ENCODE measurements at regions not wholly inside any gene's neighbourhood (a gene's known extent, or its start where the extent isn't known, plus 50 kb on each side); places are given as distances from the start of the nearest gene placed in this dataset.
A peak's percentile ranks its signal among the peaks of the same experiment; 100 is the strongest.
"Not testable (repeated sequence)": the region's sequence is repeated elsewhere in the genome, so short reads cannot be mapped to it uniquely, and the experiment has no call there.

DNA sequence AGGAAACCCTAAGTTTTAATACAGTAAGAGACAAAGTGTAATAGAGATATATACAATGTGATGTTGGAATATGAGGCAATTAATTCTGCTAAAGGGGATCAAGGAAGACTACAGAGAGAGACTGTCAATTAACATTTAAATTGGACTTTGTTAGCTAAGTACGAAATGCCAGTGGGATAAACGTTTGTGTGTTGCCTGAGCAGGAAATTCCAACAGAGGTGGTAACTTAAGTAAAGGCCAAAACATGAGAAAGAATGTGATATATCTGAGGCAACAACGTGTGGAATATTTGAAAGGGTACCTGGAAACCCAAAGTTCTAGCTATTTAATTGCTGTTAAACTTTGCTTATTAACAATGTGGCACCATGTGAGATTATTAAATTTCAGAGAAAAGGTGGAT is 1666.9 kb upstream of the WWC1 start:
- no peak for DNase-seq (ENCODE audit: low spot score)

DNA sequence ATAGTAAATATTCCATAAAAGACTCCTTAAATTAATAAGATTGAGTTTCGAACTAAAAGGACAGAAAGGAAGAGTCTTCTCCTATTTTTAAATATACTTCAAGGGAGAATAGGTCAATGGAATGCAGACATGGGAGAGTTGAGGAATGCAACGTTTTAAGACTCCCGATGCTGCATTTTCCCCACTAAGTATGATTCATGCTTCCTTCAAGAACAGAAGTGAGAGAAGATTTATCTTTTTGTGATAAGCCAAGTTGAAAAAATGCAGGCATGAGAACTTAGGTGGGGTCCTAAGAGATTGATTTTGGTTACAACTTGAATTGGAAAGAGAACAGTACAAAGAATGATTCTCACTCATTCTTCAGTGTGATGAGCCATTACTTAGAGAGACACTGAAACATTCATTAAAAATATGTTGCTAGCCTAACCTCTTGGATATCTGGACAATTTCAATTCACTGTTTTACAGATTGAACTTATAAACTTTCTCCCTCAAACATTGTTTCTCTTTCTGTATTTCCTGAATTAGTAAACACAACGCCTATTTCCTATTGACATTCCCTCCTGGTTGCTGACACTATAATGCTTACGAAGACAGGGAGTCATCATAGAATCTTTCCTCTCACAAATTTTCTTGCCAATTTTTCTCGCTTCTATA is 1666.1 kb upstream of the WWC1 start:
- no peak for DNase-seq (ENCODE audit: low spot score)

- no peak for DNase-seq (ENCODE audit: low spot score)
Measured at GRCh38 chr5:166637295-166637694, 1654.2 kb upstream of the WWC1 start.

- DNase-seq (ENCODE audit: low spot score): no peak
Measured at GRCh38 chr5:166639151-166639550, 1652.3 kb upstream of the WWC1 start.

DNA sequence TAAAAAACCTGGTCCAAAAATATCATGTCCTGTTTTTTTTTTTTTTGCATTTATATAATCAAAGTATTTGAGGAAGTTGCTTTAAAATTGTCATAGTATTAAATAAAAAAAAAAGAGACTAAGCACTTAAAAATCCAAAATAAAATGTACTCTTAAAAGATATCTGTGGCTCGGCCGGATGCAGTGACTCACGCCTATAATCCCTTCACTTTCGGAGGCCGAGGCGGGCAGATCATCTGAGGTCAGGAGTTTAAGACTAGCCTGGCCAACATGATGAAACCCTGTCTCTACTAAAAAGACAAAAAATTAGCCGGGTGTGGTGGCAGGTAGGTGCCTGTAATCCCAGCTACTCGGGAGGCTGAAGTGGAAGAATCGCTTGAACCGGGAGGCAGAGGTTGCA is 1651.3 kb upstream of the WWC1 start:
- DNase-seq (ENCODE audit: low spot score): not testable (repeated sequence)

DNA sequence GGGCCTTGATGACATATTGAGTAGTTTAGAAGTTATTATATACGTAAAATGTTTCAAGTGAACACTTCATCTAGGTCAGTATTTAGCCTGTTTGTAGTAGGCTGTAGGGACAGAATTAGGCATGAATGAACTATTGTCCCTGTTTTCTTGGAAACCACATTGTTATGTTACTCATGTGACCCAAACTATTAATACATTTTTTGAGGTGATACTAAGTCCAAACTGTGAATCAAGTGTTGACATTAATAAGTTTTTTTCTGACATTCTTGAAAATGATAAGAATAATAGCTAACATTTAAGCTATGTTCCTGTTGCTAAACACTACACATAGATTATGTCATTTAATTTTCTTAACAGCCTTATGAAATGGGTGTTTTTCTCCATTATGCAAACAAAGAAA is 1642.7 kb upstream of the WWC1 start:
- DNase-seq (ENCODE audit: low spot score): no peak

DNA sequence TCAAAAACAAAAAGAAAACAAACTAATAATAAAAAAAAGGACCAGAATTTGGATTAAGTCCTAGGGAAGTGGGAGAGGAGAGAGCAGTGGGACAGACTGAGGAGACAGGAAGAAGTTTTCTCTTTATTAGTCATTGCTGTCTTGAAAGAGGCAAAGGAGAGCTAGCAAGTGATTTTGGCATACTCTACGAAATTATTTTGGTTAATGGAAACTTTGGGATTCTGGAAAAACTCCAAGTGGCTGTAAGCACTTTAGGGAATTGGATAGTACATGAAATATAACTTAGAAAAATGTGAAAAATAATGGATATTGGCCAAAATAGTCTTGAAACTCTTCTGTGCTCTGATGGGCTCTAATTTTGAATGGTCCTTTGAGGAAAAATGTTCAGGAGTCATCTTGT is 1641.8 kb upstream of the WWC1 start:
- DNase-seq (ENCODE audit: low spot score): no peak

DNA sequence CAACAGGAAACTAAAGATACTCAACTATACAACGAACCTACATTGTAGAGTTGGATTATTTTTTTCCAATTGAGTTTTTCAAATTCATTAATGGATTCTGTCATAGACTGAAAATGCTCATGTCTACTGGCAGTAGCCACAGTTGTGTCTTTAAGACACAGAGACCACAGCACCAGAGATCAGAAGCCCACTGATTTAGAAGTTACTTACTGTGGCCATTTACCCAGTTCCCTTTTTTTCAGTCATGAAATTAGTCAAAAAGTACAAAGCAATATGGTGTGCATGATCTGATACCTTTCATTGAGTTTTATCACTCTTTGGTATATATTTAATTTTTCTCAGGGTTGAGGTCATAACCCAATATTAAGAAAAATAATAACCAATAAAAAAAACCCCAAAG is 1640.2 kb upstream of the WWC1 start:
- DNase-seq (ENCODE audit: low spot score): no peak

DNA sequence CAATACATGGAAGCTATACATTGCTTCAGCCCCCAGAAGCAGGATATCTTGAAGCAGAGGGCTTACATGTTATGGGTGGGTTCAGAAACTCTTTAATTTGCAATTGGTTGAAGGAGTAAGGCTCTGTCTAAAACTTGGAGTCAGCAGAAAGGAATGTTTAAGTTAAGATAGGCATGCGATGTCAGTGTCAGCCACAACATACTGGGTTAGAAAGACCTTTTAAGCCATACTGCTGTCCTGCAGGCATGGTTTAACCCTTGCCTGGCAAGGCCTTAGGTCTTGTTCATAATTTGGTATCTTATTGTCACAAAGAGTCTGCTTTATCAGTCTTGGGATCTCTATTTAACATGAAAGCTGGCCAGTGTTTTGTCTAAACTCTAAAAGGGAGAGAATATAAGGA is 1619.6 kb upstream of the WWC1 start:
- no peak for DNase-seq (ENCODE audit: low spot score)

- no peak for DNase-seq (ENCODE audit: low spot score)
Measured at GRCh38 chr5:166672431-166672830, 1619.0 kb upstream of the WWC1 start.

DNA sequence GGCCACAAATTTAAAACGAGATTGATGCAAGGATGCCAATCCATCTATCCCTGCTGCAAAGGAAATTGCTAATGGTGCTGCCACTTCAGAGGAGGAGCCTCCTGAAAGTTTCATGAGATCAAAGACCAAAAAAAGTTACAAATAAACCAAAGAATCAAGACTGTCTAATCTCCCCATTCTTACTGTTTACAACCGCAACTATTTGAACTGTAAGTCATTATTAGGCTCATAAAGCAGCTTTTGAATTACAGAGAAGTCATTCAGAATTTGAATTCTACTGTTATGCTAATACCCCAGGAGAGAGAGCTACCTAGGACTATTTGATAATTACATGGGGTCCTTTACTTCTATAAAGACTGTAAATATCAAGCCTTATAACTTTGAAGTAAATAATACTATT is 1613.6 kb upstream of the WWC1 start:
- no peak for DNase-seq (ENCODE audit: low spot score)

GRCh38 chr5:166679331-166679730 is 1612.1 kb upstream of the WWC1 start:
- no peak for DNase-seq (ENCODE audit: low spot score)

- no peak for DNase-seq (ENCODE audit: low spot score)
Measured at GRCh38 chr5:166695326-166695725, 1596.1 kb upstream of the WWC1 start.

GRCh38 chr5:166708291-166708690 is 1583.2 kb upstream of the WWC1 start:
- no peak for DNase-seq (ENCODE audit: low spot score)

GRCh38 chr5:166709691-166710090 is 1581.8 kb upstream of the WWC1 start:
- no peak for DNase-seq (ENCODE audit: low spot score)

- no peak for DNase-seq (ENCODE audit: low spot score)
Measured at GRCh38 chr5:166710271-166710670, 1581.2 kb upstream of the WWC1 start.

DNA sequence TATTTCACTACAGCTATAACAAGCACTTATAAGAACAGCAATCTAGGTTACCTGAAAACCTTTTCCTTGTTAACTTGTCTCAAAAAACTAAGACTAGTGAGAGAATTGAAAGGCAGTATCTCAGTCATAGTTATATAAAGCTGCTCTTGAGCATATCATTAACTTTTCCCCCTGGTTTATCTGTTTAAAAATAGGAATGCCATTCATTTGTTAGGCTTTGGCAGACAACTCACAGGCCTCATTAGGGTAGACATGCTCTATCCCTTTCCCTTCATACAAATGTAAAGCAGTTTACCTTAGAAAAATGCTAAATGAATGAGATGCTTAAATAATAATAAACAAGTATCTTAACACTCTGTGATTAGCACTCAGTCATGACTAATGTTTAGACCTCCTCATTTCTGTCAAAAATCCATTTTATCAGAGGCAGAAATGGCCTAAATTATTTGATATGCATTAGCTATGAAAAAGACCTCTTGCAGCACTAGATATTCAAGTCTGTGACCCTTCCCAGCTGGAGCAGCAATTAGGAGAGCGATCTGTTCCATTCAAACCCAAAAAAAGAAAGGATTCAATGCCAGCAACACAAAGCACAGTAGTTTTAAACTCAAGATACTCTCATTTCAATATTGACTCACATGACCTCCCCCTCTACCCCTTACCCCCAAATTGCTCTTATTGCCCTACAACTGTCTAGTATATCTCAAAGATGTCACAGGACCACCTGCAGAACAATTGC is 1578.8 kb upstream of the WWC1 start:
- DNase-seq (ENCODE audit: low spot score): no peak

DNA sequence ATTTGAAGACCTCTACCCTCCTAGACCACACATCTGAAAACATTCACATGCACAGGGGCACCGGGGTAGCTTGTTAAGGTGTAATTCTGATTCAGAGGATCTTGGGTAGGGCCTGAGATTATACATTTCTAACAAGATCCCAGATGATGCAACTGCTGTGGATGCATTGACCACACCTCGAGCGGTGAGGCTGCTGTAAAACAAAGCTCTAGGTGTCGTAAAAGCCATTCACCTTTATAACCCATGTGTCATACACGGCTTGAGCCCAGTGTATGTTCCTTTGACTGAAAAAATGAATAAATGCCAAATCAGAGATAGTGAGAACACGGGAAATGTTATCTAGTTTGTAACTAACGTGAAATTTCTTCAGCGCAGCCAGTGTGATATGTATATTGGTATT is 1578.2 kb upstream of the WWC1 start:
- DNase-seq (ENCODE audit: low spot score): peak; percentile 47

GRCh38 chr5:166716856-166717492 is 1574.5 kb upstream of the WWC1 start:
- DNase-seq (ENCODE audit: low spot score): peak; percentile 69

DNA sequence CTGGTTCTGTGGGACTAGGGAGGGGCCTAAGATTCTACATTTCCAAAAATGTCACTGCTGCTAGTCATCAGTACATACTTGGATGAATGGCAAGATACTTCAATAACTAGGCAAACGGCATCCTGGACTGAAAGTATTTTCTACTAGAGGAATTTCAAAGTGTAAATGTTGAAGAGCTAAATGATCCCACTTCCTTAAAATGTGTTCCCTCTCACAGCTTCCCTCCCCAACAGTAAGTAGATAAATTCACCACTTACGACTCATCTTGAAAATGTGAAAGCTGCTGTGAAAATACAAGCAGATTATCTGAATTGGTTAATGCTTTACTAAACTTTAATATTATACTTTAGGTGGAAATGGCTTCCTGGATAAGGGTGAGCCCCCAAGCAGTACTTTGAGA is 1571.5 kb upstream of the WWC1 start:
- DNase-seq (ENCODE audit: low spot score): no peak

DNA sequence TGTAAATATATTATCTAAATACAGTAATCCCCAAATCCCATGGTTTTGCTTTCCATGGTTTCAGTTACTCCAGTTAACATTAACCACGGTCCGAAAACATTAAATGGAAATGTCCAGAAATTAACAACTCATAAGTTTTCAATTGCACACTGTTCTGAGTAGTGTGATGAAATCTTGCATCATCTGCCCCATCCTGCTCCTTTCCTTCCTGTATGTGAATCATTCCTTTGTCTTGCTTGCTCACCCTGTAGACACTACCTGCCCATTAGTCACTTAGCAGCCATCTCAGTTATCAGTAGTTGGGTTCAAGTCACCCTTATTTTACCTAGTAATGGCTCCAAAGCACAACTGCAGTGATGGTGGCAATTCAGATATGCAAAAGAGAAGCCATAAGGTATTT is 1568.5 kb upstream of the WWC1 start:
- DNase-seq (ENCODE audit: low spot score): peak; percentile 76

DNA sequence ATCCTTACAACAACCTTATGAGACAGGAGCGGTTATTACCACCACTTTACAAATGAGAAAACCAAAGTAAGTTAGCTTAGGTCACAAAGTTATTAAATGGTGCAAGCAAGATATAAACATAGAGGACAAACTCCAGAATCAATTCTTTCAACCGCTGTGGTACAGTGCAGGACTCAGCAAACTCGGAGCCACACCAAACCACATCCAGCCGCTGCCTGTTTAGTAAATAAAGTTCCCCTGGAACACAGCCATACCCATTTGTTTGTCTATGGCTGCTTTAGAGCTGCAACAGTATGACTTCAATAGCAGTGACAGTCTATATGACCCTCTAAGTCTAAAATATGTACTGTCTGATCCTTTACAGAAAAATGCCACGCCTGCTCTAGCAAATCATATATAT is 1567.2 kb upstream of the WWC1 start:
- peak; percentile 31 for DNase-seq (ENCODE audit: low spot score)

DNA sequence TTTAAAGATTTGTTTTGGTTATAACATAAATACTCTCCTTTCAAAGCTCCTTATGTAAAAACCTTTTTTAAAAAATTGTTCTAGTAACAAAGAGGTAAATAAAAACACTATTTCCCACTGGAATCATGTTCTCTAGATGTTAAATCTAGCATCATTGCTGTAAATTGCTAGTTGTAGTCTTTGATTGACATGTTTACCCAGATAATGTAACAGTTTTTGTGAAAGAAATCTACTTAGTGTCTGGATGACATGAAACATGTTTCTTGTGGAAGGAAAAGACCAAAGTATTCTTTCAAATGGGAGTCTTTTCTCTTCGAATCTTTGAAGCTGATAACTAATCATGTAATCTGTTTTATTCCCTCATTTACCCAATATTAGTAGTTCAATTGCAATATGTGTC is 1565.9 kb upstream of the WWC1 start:
- DNase-seq (ENCODE audit: low spot score): no peak

DNA sequence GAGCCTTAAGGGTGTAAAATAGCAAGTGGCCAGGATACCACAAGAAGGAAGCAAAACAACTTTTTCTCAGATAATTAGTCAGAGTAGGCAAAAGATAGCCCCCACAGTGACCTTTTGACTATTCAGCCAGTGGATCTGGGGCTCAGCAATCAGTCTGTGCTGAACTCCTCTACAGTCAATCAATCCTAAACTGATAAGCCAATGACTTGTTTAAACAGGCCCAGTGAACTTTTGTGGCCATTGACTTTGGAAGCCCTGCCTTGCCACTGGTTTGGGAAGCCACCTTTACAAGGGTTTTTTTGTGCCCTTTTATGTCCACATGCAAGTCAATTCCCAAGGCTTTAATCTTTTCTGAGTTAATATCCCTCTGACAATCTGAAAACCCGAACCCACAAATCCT is 1565.0 kb upstream of the WWC1 start:
- no peak for DNase-seq (ENCODE audit: low spot score)

All from SW480 (cell line).